Uterus (tissue), 2 donors: ENCODE measurements at regions not wholly inside any gene's neighbourhood (a gene's known extent, or its start where the extent isn't known, plus 50 kb on each side); places are given as distances from the start of the nearest gene placed in this dataset.

ENCODE experiments used
- POLR2A ChIP-seq, 2 donors: fragments of 450-650 bp; IDR thresholded peaks; one replicate each; pipeline ENCODE4 v1.6.1; 2016; ENCODE audit warnings: antibody characterized with exemption in 2 of 2, mild to moderate bottlenecking in 1 of 2, moderate library complexity in 1 of 2
- TF ChIP-seq, protein P1 (sequence below), 4 experiments: fragments of 200-600 bp in 2 of 4; fragments of 450-650 bp in 2 of 4; sonication (generic) in 2 of 4; IDR thresholded peaks; one replicate each; pipeline ENCODE4 v1.5.1; 2016 to 2019; ENCODE audit warnings: antibody characterized with exemption in 4 of 4, mild to moderate bottlenecking in 2 of 4, moderate library complexity in 1 of 4

DNA sequence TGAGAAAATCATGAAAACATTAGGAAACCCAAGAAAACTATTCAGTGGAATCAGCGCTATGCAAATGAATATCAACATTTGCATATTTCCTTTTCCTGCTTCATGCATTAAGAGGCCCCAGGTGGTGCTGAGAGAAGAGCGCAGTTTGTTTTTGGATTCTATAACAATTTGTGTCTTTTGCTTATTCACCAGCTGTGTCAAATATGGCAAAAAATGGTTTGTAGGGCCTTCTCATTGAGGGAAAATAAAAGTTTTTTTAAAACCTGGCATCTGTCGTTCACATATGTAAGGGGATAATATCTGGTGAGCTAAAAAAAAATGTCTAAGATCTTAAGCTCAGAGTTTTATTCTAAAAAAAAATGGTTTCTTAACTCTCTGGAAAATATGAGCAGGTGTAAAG lies 122.5 kb upstream of the ROBO2 start:
- TF ChIP-seq, protein P1, sequence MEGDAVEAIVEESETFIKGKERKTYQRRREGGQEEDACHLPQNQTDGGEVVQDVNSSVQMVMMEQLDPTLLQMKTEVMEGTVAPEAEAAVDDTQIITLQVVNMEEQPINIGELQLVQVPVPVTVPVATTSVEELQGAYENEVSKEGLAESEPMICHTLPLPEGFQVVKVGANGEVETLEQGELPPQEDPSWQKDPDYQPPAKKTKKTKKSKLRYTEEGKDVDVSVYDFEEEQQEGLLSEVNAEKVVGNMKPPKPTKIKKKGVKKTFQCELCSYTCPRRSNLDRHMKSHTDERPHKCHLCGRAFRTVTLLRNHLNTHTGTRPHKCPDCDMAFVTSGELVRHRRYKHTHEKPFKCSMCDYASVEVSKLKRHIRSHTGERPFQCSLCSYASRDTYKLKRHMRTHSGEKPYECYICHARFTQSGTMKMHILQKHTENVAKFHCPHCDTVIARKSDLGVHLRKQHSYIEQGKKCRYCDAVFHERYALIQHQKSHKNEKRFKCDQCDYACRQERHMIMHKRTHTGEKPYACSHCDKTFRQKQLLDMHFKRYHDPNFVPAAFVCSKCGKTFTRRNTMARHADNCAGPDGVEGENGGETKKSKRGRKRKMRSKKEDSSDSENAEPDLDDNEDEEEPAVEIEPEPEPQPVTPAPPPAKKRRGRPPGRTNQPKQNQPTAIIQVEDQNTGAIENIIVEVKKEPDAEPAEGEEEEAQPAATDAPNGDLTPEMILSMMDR (IDR thresholded peaks at IDR 0.05): no peak
- TF ChIP-seq POLR2A (IDR thresholded peaks at IDR 0.05): no peak
